ENCODE measurements at regions not wholly inside any gene's neighbourhood (a gene's known extent, or its start where the extent isn't known, plus 50 kb on each side); places are given as distances from the start of the nearest gene placed in this dataset.

DNA sequence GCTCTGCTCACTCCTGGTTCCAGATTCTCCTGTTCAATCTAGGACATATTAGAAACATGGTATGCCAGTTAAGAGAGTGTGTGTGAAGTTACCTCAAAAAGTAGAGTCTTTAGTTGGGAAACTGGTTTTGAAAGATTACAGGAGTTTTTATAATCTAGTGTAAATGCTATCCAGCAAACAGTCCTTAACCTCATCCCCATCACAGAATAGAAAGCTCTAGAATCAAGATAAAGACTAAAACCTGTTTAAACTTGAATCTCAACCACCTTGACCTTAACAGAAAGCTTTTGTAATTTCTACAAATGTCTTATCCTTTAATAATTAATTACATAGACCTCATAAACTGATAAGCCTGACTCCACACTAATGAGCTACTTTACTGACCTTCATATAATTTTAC, 1288.7 kb upstream of the SORCS1 start:
- TF ChIP-seq, protein P1, sequence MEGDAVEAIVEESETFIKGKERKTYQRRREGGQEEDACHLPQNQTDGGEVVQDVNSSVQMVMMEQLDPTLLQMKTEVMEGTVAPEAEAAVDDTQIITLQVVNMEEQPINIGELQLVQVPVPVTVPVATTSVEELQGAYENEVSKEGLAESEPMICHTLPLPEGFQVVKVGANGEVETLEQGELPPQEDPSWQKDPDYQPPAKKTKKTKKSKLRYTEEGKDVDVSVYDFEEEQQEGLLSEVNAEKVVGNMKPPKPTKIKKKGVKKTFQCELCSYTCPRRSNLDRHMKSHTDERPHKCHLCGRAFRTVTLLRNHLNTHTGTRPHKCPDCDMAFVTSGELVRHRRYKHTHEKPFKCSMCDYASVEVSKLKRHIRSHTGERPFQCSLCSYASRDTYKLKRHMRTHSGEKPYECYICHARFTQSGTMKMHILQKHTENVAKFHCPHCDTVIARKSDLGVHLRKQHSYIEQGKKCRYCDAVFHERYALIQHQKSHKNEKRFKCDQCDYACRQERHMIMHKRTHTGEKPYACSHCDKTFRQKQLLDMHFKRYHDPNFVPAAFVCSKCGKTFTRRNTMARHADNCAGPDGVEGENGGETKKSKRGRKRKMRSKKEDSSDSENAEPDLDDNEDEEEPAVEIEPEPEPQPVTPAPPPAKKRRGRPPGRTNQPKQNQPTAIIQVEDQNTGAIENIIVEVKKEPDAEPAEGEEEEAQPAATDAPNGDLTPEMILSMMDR (IDR thresholded peaks at IDR 0.05; ENCODE audit: low read depth, low read length, missing input control), result no peak
- TF ChIP-seq TAF1 (conservative IDR thresholded peaks at IDR 0.05), result no peak

Measured in liver (tissue), 3 donors.